Progenitor cell of endocrine pancreas (in vitro differentiated cells): ENCODE measurements at regions not wholly inside any gene's neighbourhood (a gene's known extent, or its start where the extent isn't known, plus 50 kb on each side); places are given as distances from the start of the nearest gene placed in this dataset.

ENCODE experiments used
- DNase-seq: peaks from one replicate; pipeline ENCODE4 v3.0.0; 2021; ENCODE audit warnings: low spot score; ENCODE audit not compliant: unreplicated experiment
- H3K27ac Mint-ChIP-seq: 2 replicates; pipeline ENCODE4 v1.8.0; 2021; ENCODE audit warnings: mild to moderate bottlenecking, moderate library complexity, mixed read lengths
- H3K27me3 Mint-ChIP-seq: 2 replicates; pipeline ENCODE4 v1.8.0; 2021; ENCODE audit warnings: mixed read lengths
- H3K36me3 Mint-ChIP-seq: 2 replicates; pipeline ENCODE4 v1.8.0; 2022; ENCODE audit warnings: mixed read lengths; ENCODE audit not compliant: insufficient read depth
- H3K4me1 Mint-ChIP-seq: 2 replicates; pipeline ENCODE4 v1.8.0; 2021; ENCODE audit warnings: low read depth, mixed read lengths
- H3K4me3 Mint-ChIP-seq: 2 replicates; pipeline ENCODE4 v1.8.0; 2021; ENCODE audit warnings: low read depth, mild to moderate bottlenecking, moderate library complexity, mixed read lengths
- H3K9me3 Mint-ChIP-seq: 2 replicates; pipeline ENCODE4 v1.8.0; 2021; ENCODE audit warnings: low read depth, mixed read lengths
- TF ChIP-seq, protein P1 (sequence below): fragments of 200-600 bp; sonication (generic); IDR thresholded peaks from one replicate; pipeline ENCODE4 v1.5.0; 2021; ENCODE audit warnings: antibody characterized with exemption, mild to moderate bottlenecking; ENCODE audit not compliant: unreplicated experiment

DNA sequence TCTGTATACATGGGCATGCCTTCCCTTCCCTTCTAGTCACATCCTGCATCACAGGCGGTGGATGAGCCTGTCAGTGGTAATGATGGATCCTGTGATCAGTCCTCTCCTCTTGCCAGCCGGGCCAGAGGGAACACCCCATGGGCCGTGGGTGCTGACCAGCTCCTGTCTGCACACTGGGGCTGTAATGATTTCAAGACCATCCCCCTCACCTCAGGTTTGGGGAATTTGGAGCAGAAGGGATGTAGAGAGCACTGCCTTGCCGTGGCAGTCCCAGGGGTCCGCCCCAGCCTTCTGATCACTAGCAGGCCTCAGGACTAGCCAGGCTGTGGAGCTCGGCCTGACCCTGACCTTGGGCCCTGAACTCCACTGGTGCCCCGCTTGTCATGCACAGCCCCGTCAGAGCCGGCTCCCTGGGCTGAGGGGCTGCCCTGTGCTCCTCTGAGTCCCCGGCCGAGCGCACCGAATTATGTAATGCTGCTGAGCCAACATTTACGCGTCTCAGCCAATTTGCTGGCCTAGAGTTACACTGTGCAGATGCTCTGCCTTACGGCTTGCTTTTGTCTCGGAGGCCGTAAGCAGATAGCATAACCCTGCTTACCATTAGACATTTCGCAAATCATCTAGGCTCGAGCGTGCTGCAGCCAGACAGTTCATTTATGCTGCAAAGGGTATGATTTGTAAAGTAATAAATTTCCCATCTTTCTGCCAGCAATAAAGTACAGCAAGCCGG lies 155.3 kb downstream of the MACROH2A1 start:
- DNase-seq, result no peak
- H3K27me3 Mint-ChIP-seq, result peaks cover 25% of the 10 kb centered on the region
- H3K9me3 Mint-ChIP-seq, result no peaks in the 10 kb centered on the region
- H3K27ac Mint-ChIP-seq, result no peak overlapping the region
- no peaks in the 10 kb centered on the region for H3K36me3 Mint-ChIP-seq
- peaks cover 12% of the 10 kb centered on the region for H3K4me1 Mint-ChIP-seq
- TF ChIP-seq, protein P1, sequence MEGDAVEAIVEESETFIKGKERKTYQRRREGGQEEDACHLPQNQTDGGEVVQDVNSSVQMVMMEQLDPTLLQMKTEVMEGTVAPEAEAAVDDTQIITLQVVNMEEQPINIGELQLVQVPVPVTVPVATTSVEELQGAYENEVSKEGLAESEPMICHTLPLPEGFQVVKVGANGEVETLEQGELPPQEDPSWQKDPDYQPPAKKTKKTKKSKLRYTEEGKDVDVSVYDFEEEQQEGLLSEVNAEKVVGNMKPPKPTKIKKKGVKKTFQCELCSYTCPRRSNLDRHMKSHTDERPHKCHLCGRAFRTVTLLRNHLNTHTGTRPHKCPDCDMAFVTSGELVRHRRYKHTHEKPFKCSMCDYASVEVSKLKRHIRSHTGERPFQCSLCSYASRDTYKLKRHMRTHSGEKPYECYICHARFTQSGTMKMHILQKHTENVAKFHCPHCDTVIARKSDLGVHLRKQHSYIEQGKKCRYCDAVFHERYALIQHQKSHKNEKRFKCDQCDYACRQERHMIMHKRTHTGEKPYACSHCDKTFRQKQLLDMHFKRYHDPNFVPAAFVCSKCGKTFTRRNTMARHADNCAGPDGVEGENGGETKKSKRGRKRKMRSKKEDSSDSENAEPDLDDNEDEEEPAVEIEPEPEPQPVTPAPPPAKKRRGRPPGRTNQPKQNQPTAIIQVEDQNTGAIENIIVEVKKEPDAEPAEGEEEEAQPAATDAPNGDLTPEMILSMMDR, result no peak
- H3K4me3 Mint-ChIP-seq, result no peak overlapping the region

DNA sequence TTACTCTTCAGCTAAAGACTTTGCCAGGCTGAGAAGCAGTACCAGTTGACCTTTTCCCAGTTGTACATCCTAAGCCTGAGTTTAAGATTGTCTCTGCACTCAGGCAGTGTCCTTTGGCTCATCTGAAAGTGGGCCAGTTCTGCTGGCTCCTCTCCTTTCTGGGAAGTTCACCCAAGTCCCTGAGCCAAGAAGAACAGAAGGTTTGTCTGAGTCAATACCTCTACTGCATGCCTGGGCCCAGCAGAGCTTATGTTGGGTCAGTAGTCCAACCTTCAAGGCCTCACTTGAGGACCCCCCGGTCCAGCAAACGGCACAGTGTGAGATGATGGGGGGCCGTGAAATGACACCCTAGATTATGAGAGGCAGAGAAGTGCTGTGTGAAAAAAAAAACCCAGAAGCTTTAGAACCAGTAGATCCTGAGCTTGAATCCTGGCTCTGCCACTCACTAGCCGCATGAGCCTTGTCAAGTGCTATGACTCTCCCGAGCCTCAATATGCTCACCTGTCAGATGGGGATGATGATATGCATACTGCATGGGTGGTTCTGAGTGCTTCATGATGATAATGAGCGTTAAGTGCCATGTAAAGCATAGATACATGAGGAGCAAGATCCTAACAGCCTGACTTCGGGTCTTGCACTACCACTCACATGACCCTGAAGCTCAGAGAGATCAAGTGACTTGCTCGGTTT lies 156.0 kb downstream of the MACROH2A1 start:
- no peak overlapping the region for H3K4me3 Mint-ChIP-seq
- TF ChIP-seq, protein P1, result no peak
- H3K4me1 Mint-ChIP-seq, result peaks cover 12% of the 10 kb centered on the region
- no peak overlapping the region for H3K27ac Mint-ChIP-seq
- DNase-seq, result no peak
- no peaks in the 10 kb centered on the region for H3K9me3 Mint-ChIP-seq
- no peaks in the 10 kb centered on the region for H3K36me3 Mint-ChIP-seq
- H3K27me3 Mint-ChIP-seq, result peaks cover 25% of the 10 kb centered on the region

DNA sequence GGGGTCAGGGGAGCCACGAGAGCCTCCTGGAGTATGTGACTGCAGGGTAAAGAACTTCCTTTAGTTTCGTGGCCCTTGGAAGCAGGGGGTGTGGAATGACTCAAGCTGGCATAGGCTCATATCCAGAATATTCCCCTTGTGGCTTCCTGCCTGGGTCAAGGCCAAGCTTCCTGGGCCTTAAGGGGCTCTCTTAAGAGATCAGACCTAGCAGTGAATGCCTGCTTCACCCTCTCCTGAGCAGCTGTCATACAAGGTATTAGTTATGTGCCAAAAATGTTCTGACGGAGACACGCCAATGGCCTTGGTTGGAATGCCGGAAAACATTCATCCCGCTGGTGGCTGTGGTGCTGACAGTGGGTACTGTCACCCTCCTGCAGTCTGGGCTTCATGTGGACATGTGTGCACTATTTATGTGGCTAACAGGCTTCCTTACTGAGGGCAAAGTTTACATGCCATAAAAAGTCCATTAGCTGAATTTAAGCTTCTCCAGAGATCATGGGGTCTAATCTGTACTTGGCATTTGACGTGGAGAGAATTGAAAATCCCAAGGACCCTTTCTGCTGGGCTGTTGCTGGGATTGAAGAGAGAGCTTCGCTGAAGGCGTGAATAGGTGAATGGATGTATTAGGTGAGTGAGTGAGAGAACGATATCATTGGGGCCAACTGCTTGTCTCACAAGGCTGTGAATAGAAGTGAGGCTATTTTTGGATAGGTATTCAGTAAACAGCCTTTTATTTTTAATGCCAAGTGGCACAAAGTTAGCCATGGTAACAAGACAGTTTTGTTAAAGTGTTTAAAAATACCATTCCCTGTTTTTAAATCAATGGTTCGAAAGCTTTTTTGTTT lies 156.8 kb downstream of the MACROH2A1 start:
- DNase-seq, result no peak
- Mint-ChIP-seq H3K27me3 (peaks cover 29% of the 10 kb centered on the region), H3K4me3 (no peak overlapping the region), H3K9me3 (no peaks in the 10 kb centered on the region), H3K4me1 (peaks cover 10% of the 10 kb centered on the region), H3K27ac (no peak overlapping the region), H3K36me3 (no peaks in the 10 kb centered on the region)
- TF ChIP-seq, protein P1, result no peak

DNA sequence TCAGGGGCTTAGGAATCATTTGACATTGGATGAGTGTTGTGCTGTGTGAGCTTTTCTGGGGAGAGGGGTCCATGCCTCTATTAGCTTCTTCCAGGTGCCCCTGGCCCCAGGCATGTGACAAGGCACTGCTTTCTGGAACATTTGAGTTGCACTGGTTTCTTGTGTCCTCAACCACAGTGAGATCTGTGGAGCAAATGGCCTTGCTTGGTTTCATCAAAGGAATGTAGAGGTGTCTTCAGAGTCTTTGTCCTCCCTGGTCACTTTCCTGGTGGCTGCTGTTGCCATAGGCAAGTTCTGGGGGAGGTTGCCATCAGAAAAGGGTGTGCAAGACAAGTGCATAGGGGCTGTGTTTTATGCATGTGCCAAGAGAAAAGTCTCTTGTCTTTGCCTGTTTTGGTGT lies 157.5 kb downstream of the MACROH2A1 start:
- no peak for DNase-seq
- Mint-ChIP-seq H3K9me3 (no peaks in the 10 kb centered on the region), H3K27ac (no peak overlapping the region), H3K36me3 (no peaks in the 10 kb centered on the region), H3K4me1 (peaks cover 5% of the 10 kb centered on the region), H3K27me3 (peaks cover 26% of the 10 kb centered on the region), H3K4me3 (no peak overlapping the region)
- TF ChIP-seq, protein P1, result no peak

DNA sequence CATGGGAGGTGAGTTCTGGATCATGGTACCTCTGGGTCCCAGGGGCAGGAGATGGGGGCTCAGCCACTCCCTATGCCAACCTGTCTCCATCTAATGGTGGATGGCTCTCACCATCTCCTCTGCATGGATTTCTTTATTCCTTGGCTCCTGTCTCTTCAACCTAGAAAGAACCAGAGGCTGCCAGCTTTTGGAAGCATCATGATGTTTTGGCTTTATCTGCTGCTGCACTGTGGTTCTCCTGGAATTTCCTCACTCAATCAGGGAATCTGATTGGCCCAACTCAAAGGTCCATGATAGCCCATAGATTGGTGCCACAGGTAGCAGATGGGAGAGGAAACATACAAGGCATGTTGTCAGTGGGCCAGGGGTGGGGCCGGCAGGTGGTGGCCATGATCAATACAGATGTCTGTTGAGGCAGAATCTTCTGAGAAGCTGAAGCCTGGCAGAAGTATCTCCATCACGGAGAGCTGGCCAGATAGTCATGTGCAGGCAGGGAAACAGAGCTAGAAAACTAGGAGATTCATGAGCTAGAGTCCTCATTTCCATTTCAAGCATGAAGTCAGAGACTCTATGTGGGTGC lies 158.2 kb downstream of the MACROH2A1 start:
- no peaks in the 10 kb centered on the region for H3K9me3 Mint-ChIP-seq
- H3K4me3 Mint-ChIP-seq, result no peak overlapping the region
- H3K4me1 Mint-ChIP-seq, result peaks cover 5% of the 10 kb centered on the region
- H3K27me3 Mint-ChIP-seq, result peaks cover 29% of the 10 kb centered on the region
- no peak for DNase-seq
- no peaks in the 10 kb centered on the region for H3K36me3 Mint-ChIP-seq
- TF ChIP-seq, protein P1, result no peak
- H3K27ac Mint-ChIP-seq, result peak overlapping the region; percentile 62
